Vagina (tissue), 2 donors: ENCODE measurements at regions not wholly inside any gene's neighbourhood (a gene's known extent, or its start where the extent isn't known, plus 50 kb on each side); places are given as distances from the start of the nearest gene placed in this dataset.

ENCODE experiments used
- DNase-seq, 2 donors: peaks; one replicate each; pipeline ENCODE4 v3.0.0-alpha.2; 2017; ENCODE audit errors: extremely low spot score in 2 of 2
- H3K27ac ChIP-seq: fragments of 200-600 bp; sonication (generic); one replicate; pipeline ENCODE4 v1.5.1; 2019
- H3K27me3 ChIP-seq: fragments of 200-600 bp; sonication (generic); one replicate; pipeline ENCODE4 v1.5.1; 2019
- H3K36me3 ChIP-seq, 2 donors: fragments of 200-600 bp; sonication (generic); one replicate each; pipeline ENCODE4 v1.5.1; 2017 to 2019
- H3K4me1 ChIP-seq: fragments of 200-600 bp; sonication (generic); one replicate; pipeline ENCODE4 v1.5.1; 2019
- H3K4me3 ChIP-seq, 2 donors: fragments of 200-600 bp; sonication (generic); 1 replicate in 1 of 2; 2 replicates in 1 of 2; pipeline ENCODE4 v1.5.1; 2016 to 2019
- H3K9me3 ChIP-seq: fragments of 200-600 bp; sonication (generic); one replicate; pipeline ENCODE4 v1.5.1; 2019
- CTCF ChIP-seq, 3 experiments: fragments of 450-650 bp in 2 of 3; fragments of 200-600 bp in 1 of 3; sonication (generic) in 1 of 3; IDR thresholded peaks; one replicate each; pipeline ENCODE4 v1.5.1; 2017 to 2019; ENCODE audit warnings: antibody characterized with exemption in 3 of 3, mild to moderate bottlenecking in 2 of 3, moderate library complexity in 2 of 3
- POLR2A ChIP-seq, 2 donors: fragments of 450-650 bp; IDR thresholded peaks; one replicate each; pipeline ENCODE4 v1.6.1; 2017; ENCODE audit warnings: antibody characterized with exemption in 2 of 2, mild to moderate bottlenecking in 2 of 2, moderate library complexity in 2 of 2
- POLR2AphosphoS5 ChIP-seq, 2 donors: sonication (generic); formaldehyde crosslinking; IDR thresholded peaks; one replicate each; pipeline ENCODE4 v1.9.0; 2017; ENCODE audit warnings: antibody characterized with exemption in 2 of 2, mild to moderate bottlenecking in 2 of 2, low read depth in 1 of 2; ENCODE audit not compliant: insufficient read depth in 1 of 2
- intact Hi-C: fragments of 100-400 bp; cut with DNase I; formaldehyde crosslinking; loops from one replicate; pipeline ENCODE4 v1.15.1; 2023

- H3K4me1 ChIP-seq: no peaks in the 10 kb centered on the region
- no peak overlapping the region for H3K4me3 ChIP-seq
- no peak for TF ChIP-seq POLR2AphosphoS5 (IDR thresholded peaks at IDR 0.05; ENCODE audit: insufficient read depth in 1 of 2, low read depth in 1 of 2)
- TF ChIP-seq CTCF (IDR thresholded peaks at IDR 0.05): no peak
- no peak for TF ChIP-seq POLR2A (IDR thresholded peaks at IDR 0.05)
- intact Hi-C loops: no loop called here
- no peak for DNase-seq
- H3K36me3 ChIP-seq: no peaks in the 10 kb centered on the region
- H3K27me3 ChIP-seq: no peaks in the 10 kb centered on the region
- H3K27ac ChIP-seq: no peak overlapping the region
- H3K9me3 ChIP-seq: no peaks in the 10 kb centered on the region
Measured at GRCh38 chr4:30879855-30880598, 159.9 kb downstream of the PCDH7 start.

- Histone ChIP-seq H3K4me3 (no peak overlapping the region), H3K27ac (no peak overlapping the region), H3K27me3 (no peaks in the 10 kb centered on the region), H3K9me3 (no peaks in the 10 kb centered on the region), H3K4me1 (no peaks in the 10 kb centered on the region), H3K36me3 (no peaks in the 10 kb centered on the region)
- intact Hi-C loops: no loop called here
- TF ChIP-seq POLR2AphosphoS5 (IDR thresholded peaks at IDR 0.05; ENCODE audit: insufficient read depth in 1 of 2, low read depth in 1 of 2): no peak
- DNase-seq: no peak
Measured at GRCh38 chr4:30881985-30882384, 161.8 kb downstream of the PCDH7 start.

GRCh38 chr4:30882443-30882842 lies 162.3 kb downstream of the PCDH7 start:
- H3K4me3 ChIP-seq: no peak overlapping the region
- no peak for DNase-seq
- H3K27me3 ChIP-seq: no peaks in the 10 kb centered on the region
- TF ChIP-seq POLR2A (IDR thresholded peaks at IDR 0.05) (no peak), POLR2AphosphoS5 (IDR thresholded peaks at IDR 0.05; ENCODE audit: insufficient read depth in 1 of 2, low read depth in 1 of 2) (no peak), CTCF (IDR thresholded peaks at IDR 0.05) (no peak)
- H3K9me3 ChIP-seq: no peaks in the 10 kb centered on the region
- no peak overlapping the region for H3K27ac ChIP-seq
- no peaks in the 10 kb centered on the region for H3K4me1 ChIP-seq
- intact Hi-C loops: no loop called here
- H3K36me3 ChIP-seq: no peaks in the 10 kb centered on the region

- Histone ChIP-seq H3K36me3 (no peaks in the 10 kb centered on the region), H3K9me3 (no peaks in the 10 kb centered on the region), H3K27ac (no peak overlapping the region), H3K4me1 (no peaks in the 10 kb centered on the region), H3K4me3 (no peak overlapping the region), H3K27me3 (no peaks in the 10 kb centered on the region)
- no peak for DNase-seq
- TF ChIP-seq CTCF (IDR thresholded peaks at IDR 0.05) (no peak), POLR2A (IDR thresholded peaks at IDR 0.05) (no peak), POLR2AphosphoS5 (IDR thresholded peaks at IDR 0.05; ENCODE audit: insufficient read depth in 1 of 2, low read depth in 1 of 2) (no peak)
- intact Hi-C loops: no loop called here
Measured at GRCh38 chr4:30882995-30883675, 163.0 kb downstream of the PCDH7 start.

- no peaks in the 10 kb centered on the region for H3K36me3 ChIP-seq
- no peak overlapping the region for H3K4me3 ChIP-seq
- no peak for DNase-seq
- no peak overlapping the region for H3K27ac ChIP-seq
- no peaks in the 10 kb centered on the region for H3K4me1 ChIP-seq
- H3K27me3 ChIP-seq: no peaks in the 10 kb centered on the region
- no peak for TF ChIP-seq CTCF (IDR thresholded peaks at IDR 0.05)
- no peak for TF ChIP-seq POLR2AphosphoS5 (IDR thresholded peaks at IDR 0.05; ENCODE audit: insufficient read depth in 1 of 2, low read depth in 1 of 2)
- TF ChIP-seq POLR2A (IDR thresholded peaks at IDR 0.05): no peak
- intact Hi-C loops: no loop called here
- no peaks in the 10 kb centered on the region for H3K9me3 ChIP-seq
Measured at GRCh38 chr4:30901461-30902451, 181.6 kb downstream of the PCDH7 start.
